Amniotic epithelial cell (primary cell): ENCODE measurements at regions not wholly inside any gene's neighbourhood (a gene's known extent, or its start where the extent isn't known, plus 50 kb on each side); places are given as distances from the start of the nearest gene placed in this dataset.

Experiments used
- DNase-seq: peaks from one replicate; pipeline ENCODE4 v3.0.0-alpha.2; 2010; ENCODE audit warnings: low read depth

- no peak for DNase-seq
These were observed 444.0 kb upstream of the MGMT start for GRCh38 chr10:129023082-129023481.

GRCh38 chr10:129024046-129024445, 443.0 kb upstream of the MGMT start:
- no peak for DNase-seq

GRCh38 chr10:129025787-129026186, 441.3 kb upstream of the MGMT start:
- no peak for DNase-seq

GRCh38 chr10:129027906-129028305, 439.1 kb upstream of the MGMT start:
- no peak for DNase-seq

- DNase-seq = no peak
These were observed 438.6 kb upstream of the MGMT start for GRCh38 chr10:129028451-129028850.

- no peak for DNase-seq
These were observed 438.0 kb upstream of the MGMT start for GRCh38 chr10:129029051-129029450.

GRCh38 chr10:129029851-129030602, 437.0 kb upstream of the MGMT start:
- no peak for DNase-seq

GRCh38 chr10:129030603-129030895, 436.5 kb upstream of the MGMT start:
- DNase-seq = no peak

GRCh38 chr10:129030996-129031843, 435.8 kb upstream of the MGMT start:
- no peak for DNase-seq

GRCh38 chr10:129031844-129032150, 435.2 kb upstream of the MGMT start:
- DNase-seq = no peak

GRCh38 chr10:129032372-129033313, 434.4 kb upstream of the MGMT start:
- no peak for DNase-seq

- no peak for DNase-seq
These were observed 433.7 kb upstream of the MGMT start for GRCh38 chr10:129033340-129033739.

GRCh38 chr10:129033790-129034272, 433.2 kb upstream of the MGMT start:
- DNase-seq = no peak

- no peak for DNase-seq
These were observed 431.8 kb upstream of the MGMT start for GRCh38 chr10:129035052-129035827.

GRCh38 chr10:129038522-129038921, 428.5 kb upstream of the MGMT start:
- no peak for DNase-seq

GRCh38 chr10:129039406-129040370, 427.4 kb upstream of the MGMT start:
- DNase-seq = no peak

GRCh38 chr10:129040377-129040776, 426.7 kb upstream of the MGMT start:
- no peak for DNase-seq

- DNase-seq = no peak
These were observed 425.1 kb upstream of the MGMT start for GRCh38 chr10:129041916-129042315.

- no peak for DNase-seq
These were observed 424.1 kb upstream of the MGMT start for GRCh38 chr10:129042776-129043595.

- DNase-seq = no peak
These were observed 423.4 kb upstream of the MGMT start for GRCh38 chr10:129043691-129044090.
